ENCODE measurements at regions not wholly inside any gene's neighbourhood (a gene's known extent, or its start where the extent isn't known, plus 50 kb on each side); places are given as distances from the start of the nearest gene placed in this dataset.
"Not testable (repeated sequence)": the region's sequence is repeated elsewhere in the genome, so short reads cannot be mapped to it uniquely, and the experiment has no call there.

GRCh38 chr5:72702881-72703434, 113.5 kb upstream of the TNPO1 start:
- no peak overlapping the region for H3K4me2 ChIP-seq (ENCODE audit: low read length)
- no peak overlapping the region for H3K27ac ChIP-seq (ENCODE audit: low read length)
- no peak overlapping the region for H3K9ac ChIP-seq (ENCODE audit: low read length)
- H3K4me3 ChIP-seq (ENCODE audit: low read length) = no peak overlapping the region
- H3K36me3 ChIP-seq (ENCODE audit: insufficient read depth, low read length) = no peaks in the 10 kb centered on the region
- TF ChIP-seq RAD21 (conservative IDR thresholded peaks at IDR 0.05) = no peak
- no peak for TF ChIP-seq REST (IDR thresholded peaks at IDR 0.05; ENCODE audit: borderline replicate concordance)
- TF ChIP-seq EP300 (conservative IDR thresholded peaks at IDR 0.05; ENCODE audit: poor library complexity, severe bottlenecking) = no peak
- TF ChIP-seq EZH2 (IDR thresholded peaks at IDR 0.05; ENCODE audit: borderline replicate concordance, insufficient read depth, low read length, poor library complexity, severe bottlenecking) = no peak
- no peak for TF ChIP-seq CTCF (IDR thresholded peaks at IDR 0.05; ENCODE audit: poor library complexity, severe bottlenecking)
- no peak for TF ChIP-seq SMC3 (conservative IDR thresholded peaks at IDR 0.05; ENCODE audit: poor library complexity)
- TF ChIP-seq TAF1 (IDR thresholded peaks at IDR 0.05; ENCODE audit: low read depth) = no peak
- TF ChIP-seq MXI1 (conservative IDR thresholded peaks at IDR 0.05; ENCODE audit: poor library complexity, severe bottlenecking) = no peak
- no peak for TF ChIP-seq POLR2AphosphoS5 (IDR thresholded peaks at IDR 0.05)
- no peak overlapping the region for H2AFZ ChIP-seq (ENCODE audit: low read depth, low read length)
- no peaks in the 10 kb centered on the region for H4K20me1 ChIP-seq (ENCODE audit: insufficient read depth)
- H3K79me2 ChIP-seq (replicated peaks; ENCODE audit: insufficient read depth, low read length) = no peaks in the 10 kb centered on the region
- no peaks in the 10 kb centered on the region for H3K9me3 ChIP-seq (ENCODE audit: low read length)
- no peaks in the 10 kb centered on the region for H3K9me2 ChIP-seq (ENCODE audit: insufficient read depth, low read length)
- H3F3A ChIP-seq (ENCODE audit: insufficient read depth, low read length, poor library complexity, severe bottlenecking) = no peaks in the 10 kb centered on the region
- no peaks in the 10 kb centered on the region for H3K27me3 ChIP-seq (ENCODE audit: insufficient read depth, low read depth, low read length)

- H3K36me3 ChIP-seq (ENCODE audit: insufficient read depth, low read length); H3F3A ChIP-seq (ENCODE audit: insufficient read depth, low read length, poor library complexity, severe bottlenecking); H3K9ac ChIP-seq (ENCODE audit: low read length); H3K4me2 ChIP-seq (ENCODE audit: low read length); H3K79me2 ChIP-seq (replicated peaks; ENCODE audit: insufficient read depth, low read length); H3K27me3 ChIP-seq (ENCODE audit: insufficient read depth, low read depth, low read length); H3K9me3 ChIP-seq (ENCODE audit: low read length); H3K9me2 ChIP-seq (ENCODE audit: insufficient read depth, low read length); H3K4me3 ChIP-seq (ENCODE audit: low read length); H4K20me1 ChIP-seq (ENCODE audit: insufficient read depth); H2AFZ ChIP-seq (ENCODE audit: low read depth, low read length); H3K27ac ChIP-seq (ENCODE audit: low read length): not testable (repeated sequence)
Observed at GRCh38 chr5:72702105-72702504, 114.4 kb upstream of the TNPO1 start.

- Histone ChIP-seq H3F3A (ENCODE audit: insufficient read depth, low read length, poor library complexity, severe bottlenecking) (no peaks in the 10 kb centered on the region), H2AFZ (ENCODE audit: low read depth, low read length) (no peak overlapping the region), H3K9ac (ENCODE audit: low read length) (no peak overlapping the region), H3K4me2 (ENCODE audit: low read length) (no peak overlapping the region), H3K9me3 (ENCODE audit: low read length) (no peaks in the 10 kb centered on the region), H3K27ac (ENCODE audit: low read length) (no peak overlapping the region), H3K9me2 (ENCODE audit: insufficient read depth, low read length) (no peaks in the 10 kb centered on the region), H3K4me3 (ENCODE audit: low read length) (no peak overlapping the region), H3K79me2 (replicated peaks; ENCODE audit: insufficient read depth, low read length) (no peaks in the 10 kb centered on the region), H3K27me3 (ENCODE audit: insufficient read depth, low read depth, low read length) (no peaks in the 10 kb centered on the region), H4K20me1 (ENCODE audit: insufficient read depth) (no peaks in the 10 kb centered on the region), H3K36me3 (ENCODE audit: insufficient read depth, low read length) (no peaks in the 10 kb centered on the region)
- TF ChIP-seq MXI1 (conservative IDR thresholded peaks at IDR 0.05; ENCODE audit: poor library complexity, severe bottlenecking) (no peak), REST (IDR thresholded peaks at IDR 0.05; ENCODE audit: borderline replicate concordance) (no peak)
Observed at GRCh38 chr5:72698481-72698880, 118.0 kb upstream of the TNPO1 start.

Measured in neural cell (in vitro differentiated cells).